GM19438 (cell line): ENCODE measurements at regions not wholly inside any gene's neighbourhood (a gene's known extent, or its start where the extent isn't known, plus 50 kb on each side); places are given as distances from the start of the nearest gene placed in this dataset.

Experiments
- ATAC-seq: cut with Tn5 transposase; IDR thresholded peaks from one replicate; pipeline ENCODE4 v1.9.1; 2021; ENCODE audit warnings: low read depth; ENCODE audit not compliant: unreplicated experiment

DNA sequence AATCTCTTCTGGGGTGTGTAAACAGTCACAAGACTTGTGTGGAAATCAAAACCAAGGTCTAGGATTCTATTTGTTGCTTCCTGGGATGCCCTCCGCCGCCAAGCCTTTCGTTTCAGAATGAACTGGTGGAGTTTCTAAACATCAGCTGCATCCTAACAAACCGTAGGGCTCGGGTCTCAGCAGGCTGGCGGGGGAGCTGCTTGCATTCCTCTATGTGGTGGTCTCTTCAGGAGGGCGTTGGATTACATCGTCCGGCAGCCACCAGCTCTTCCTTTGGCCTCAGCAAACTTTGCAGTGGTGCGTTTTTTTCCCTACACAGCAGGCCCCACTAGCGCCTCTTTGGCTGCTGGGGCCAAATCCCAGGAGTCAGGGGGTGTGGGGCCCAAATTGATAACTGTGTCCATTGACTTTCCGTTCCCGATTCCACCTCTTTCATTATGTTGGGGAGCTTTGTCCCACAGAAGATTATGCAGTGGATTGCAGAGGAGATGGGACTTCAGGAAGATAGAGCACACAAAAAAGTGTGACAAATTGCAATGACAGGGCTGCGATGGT is 390.0 kb upstream of the NR2F2 start:
- ATAC-seq: no peak

DNA sequence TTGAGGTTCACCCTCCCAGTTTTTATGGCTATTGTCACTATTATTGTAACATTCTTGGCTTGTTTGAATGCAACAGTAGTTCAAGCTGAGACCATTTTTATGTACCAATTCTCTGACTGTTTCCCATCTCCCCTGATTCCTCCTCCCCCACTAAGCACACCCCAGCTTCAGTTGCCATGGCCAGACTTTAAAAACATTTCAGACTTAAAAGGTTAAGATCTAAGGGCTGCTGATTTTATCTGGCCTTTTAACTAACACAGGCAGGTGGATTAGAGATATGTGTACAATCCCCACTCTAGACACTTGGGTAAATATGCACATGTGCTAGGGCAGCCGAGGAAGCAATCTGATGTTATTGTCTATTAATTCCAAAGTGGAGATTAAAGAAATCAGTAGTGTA is 386.3 kb upstream of the NR2F2 start:
- ATAC-seq: no peak

DNA sequence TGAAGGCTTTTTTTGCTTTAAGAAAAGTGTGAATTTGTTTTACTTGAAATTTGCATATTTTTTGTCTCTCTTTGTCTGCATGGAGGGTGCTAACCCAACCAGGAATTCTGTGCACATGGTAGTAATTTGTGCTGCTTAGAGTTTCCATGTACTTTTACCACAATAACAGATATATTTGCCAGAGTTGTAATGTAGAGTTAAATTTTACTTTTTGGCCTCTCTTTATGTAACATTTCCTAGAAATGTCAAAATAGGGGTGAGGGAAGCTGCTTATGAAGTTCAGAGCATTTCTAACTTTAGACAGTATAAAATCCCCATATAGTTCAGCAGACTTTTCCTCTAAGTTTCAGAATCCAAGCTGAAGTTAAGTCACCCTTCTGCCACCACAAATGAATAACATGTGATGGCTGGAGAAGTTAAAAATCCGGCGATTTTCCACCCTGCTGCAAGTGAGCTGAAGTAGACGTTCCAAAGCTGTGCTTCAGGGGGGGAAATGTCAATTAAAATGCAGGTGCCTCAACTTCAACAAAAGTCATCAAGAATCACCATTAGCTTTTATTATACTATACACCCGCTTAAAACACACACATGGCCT is 385.7 kb upstream of the NR2F2 start:
- no peak for ATAC-seq

DNA sequence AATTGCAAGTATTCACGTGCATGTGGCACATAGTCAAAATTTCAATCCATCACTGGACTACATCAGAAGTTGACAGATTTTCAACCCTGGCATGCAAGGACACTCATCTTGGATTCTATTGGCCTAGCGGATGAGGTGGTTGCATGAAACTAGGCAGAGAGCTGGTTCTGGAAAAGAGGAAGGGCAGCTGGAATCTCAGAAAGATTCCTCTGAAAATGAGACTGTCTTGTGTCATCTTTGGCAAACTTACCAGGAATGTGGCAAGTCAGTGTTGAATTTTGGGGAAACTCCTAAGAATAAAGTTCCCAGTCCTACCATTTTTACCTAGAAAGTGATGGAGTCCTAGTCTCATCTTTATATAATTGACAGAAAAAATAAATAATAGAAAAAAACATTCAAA is 384.3 kb upstream of the NR2F2 start:
- no peak for ATAC-seq

GRCh38 chr15:95946926-95947325 is 383.6 kb upstream of the NR2F2 start:
- no peak for ATAC-seq

DNA sequence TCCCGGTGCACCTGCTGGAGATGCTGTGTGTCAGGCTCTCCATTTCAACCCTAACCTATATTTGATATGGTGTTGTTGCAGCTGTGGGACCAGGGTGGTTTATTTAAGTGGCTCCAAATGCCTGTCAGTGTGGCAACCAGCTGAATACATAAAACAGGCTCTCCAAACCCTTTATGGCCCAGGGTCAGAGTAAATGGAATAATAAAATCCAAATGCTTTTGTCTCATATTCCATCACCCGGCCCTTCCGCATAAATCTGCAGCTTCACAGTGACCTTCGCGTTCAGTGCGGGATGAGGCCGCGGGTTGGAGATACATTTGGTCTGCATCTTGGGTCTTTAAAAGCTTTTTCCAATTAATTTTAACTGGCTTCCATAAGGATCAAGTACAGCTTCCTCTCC is 382.1 kb upstream of the NR2F2 start:
- ATAC-seq: no peak

- ATAC-seq: no peak
Measured at GRCh38 chr15:95953032-95953431, 377.5 kb upstream of the NR2F2 start.

- no peak for ATAC-seq
Measured at GRCh38 chr15:95957861-95958260, 372.6 kb upstream of the NR2F2 start.

- no peak for ATAC-seq
Measured at GRCh38 chr15:95958382-95958781, 372.1 kb upstream of the NR2F2 start.

GRCh38 chr15:95968856-95969255 is 361.6 kb upstream of the NR2F2 start:
- ATAC-seq: no peak

DNA sequence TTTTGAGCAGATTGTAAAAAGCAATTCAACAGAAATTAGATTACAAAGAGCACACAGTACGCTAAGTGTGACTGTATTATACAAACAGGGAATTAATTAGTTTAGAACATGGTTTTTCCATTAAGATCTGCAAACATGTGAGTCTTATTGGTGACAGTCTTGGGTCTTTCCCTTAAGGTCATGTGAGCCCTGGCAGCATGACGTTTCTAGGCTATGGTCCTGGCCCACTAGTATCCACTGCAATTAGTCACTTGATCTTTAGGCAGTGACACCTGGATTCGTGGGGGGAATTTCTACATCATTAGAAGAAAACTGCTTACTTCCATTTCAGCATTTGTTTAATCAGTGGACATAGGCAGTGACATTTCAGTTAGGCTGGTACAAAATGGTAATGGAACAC is 360.2 kb upstream of the NR2F2 start:
- ATAC-seq: no peak

DNA sequence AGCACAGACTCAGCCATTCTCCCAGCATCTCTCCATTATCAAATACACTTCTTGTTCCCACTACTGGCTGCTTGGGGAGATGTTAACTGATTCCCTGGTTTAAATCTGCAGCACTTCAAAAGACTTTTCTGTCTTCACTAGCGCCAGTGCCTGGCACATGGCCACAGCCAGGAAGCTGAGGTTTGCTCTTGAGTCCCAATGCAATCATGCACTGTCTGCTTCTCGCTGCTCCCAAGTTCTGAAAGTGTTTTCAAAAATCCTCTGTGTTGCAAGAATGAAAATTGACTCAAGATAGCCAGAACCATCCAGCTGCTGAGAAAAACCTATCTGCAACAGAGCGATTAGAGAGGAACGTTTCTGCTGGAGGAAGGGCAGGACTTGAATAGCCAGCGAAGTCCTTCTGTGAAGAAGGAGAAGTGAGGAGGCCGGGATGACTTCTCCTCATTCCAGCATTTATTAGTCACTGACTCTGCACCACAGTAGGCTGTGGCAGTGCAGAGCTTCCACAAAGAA is 358.4 kb upstream of the NR2F2 start:
- no peak for ATAC-seq

GRCh38 chr15:95972812-95973211 is 357.7 kb upstream of the NR2F2 start:
- no peak for ATAC-seq

DNA sequence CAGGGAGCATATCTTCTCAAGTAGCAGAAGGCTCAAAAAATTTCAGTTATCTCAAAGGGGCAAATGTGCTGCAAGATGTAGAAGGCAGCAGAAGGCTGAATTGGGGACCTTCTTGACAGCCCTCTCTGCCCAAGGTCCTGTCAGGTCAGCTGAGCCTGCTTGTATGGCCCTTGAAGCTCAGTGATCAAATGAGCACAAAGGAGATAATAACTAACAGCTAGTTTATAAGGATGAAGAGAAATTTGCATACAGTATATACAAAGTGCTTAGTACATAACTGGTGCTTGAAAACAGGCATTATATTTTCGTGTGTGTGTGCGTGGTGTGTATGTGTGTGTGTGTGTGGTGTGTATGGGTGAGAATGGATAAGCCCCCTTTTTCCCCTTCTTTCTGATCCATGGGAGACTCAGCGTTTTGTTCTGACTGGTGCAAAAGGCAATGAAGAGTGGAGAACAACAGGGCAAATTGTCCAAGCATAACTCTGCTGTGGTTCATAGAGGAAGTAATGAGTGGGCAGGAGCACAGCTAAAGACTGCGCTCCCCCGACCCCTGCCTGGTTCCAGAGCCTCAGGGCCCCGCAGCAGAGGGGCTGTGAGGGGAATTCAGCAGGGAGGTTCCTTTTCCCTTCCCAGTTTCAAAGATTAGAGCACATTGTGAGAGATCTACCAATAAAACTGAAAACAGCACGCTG is 356.8 kb upstream of the NR2F2 start:
- no peak for ATAC-seq

DNA sequence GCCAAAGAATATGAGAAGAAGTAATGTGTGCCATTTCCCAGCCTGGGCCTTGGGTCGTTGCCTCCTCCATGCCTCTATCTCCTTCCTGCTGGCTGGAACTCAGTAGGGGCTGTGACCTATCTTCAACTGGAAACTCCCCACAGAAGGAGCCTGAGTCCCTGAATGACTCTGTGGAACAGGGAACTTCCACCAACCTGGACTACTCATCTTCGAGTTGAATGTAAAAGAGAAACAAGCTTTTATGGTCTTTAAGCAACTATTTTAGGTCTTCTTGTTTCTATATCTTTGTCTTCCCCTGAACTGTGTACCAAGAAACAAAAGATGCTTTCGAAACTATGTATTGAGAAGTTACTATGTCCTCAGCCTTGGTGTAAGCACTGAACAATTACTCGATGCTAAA is 355.3 kb upstream of the NR2F2 start:
- ATAC-seq: no peak

- no peak for ATAC-seq
Measured at GRCh38 chr15:95979286-95979685, 351.2 kb upstream of the NR2F2 start.

GRCh38 chr15:95981209-95981608 is 349.3 kb upstream of the NR2F2 start:
- no peak for ATAC-seq

DNA sequence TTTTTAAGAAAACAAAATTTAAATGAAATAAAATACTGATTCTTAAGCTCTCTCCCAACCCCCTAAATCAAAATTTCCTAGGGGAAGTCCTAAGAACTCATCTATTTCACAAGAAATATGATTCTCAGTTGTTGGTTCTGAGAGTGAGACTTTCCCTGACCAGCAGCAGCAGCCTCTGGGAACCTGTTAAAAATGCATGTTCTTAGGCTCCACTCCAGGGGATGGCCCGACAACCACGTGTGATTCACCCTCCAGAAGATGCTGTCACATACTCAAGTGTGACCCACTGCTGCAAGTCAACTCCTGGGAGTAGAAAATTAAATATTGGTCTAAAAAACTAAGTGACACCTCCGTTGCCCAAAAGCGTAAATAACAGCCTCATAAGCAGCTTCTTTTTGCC is 343.2 kb upstream of the NR2F2 start:
- ATAC-seq: no peak

- ATAC-seq: no peak
Measured at GRCh38 chr15:95987886-95988573, 342.5 kb upstream of the NR2F2 start.

DNA sequence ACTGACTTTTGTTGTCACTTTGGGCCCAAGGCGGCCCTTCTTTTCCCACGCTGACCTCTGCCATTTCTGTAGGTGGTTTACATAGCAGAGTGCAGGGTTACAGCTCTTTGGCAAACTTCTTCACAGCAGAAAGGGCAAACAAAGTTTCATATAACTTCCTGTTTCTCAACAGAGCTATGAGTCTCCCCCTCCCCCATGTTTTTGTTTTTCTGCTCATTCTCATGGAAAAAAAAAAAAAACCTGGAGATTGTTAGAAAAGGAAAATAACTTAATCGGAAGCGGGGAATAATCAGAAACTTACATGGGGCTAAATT is 342.0 kb upstream of the NR2F2 start:
- ATAC-seq: no peak

DNA sequence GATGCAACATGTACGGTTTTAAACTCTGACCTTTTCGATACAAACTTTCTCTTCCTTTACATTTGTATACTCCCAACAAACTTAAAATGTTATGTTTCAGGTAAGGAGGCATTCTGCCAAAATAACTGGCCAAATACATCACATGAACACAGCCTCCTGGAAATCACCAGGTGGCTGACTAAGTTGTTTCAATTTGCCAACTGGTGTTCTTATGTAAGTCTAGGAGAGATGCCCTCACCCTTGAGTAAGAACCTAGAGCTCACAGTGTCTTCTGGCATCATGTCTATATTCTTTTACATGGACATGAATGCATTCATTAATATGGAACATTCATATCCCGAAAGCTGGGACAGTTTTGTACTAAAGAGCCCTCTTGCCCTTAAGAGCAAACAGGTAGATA is 341.1 kb upstream of the NR2F2 start:
- no peak for ATAC-seq

- no peak for ATAC-seq
Measured at GRCh38 chr15:95990833-95991232, 339.7 kb upstream of the NR2F2 start.
